Activated naive CD8-positive, alpha-beta T cell treated with anti-CD3 and anti-CD28 coated beads for 36 hours (primary cell): ENCODE measurements at regions not wholly inside any gene's neighbourhood (a gene's known extent, or its start where the extent isn't known, plus 50 kb on each side); places are given as distances from the start of the nearest gene placed in this dataset.
A peak's percentile ranks its signal among the peaks of the same experiment; 100 is the strongest.

Source experiments
- DNase-seq: peaks from one replicate; pipeline ENCODE4 v3.0.0; 2021
- H3K27ac Mint-ChIP-seq: one replicate; pipeline ENCODE4 v1.8.0; 2022; ENCODE audit warnings: mild to moderate bottlenecking, moderate library complexity, mixed read lengths
- H3K27me3 Mint-ChIP-seq: one replicate; pipeline ENCODE4 v1.8.0; 2022; ENCODE audit warnings: mild to moderate bottlenecking, mixed read lengths
- H3K36me3 Mint-ChIP-seq: one replicate; pipeline ENCODE4 v1.8.0; 2021; ENCODE audit warnings: mild to moderate bottlenecking, mixed read lengths
- H3K4me1 Mint-ChIP-seq: one replicate; pipeline ENCODE4 v1.8.0; 2021; ENCODE audit warnings: mixed read lengths
- H3K4me3 Mint-ChIP-seq: one replicate; pipeline ENCODE4 v1.8.0; 2022; ENCODE audit warnings: mild to moderate bottlenecking, moderate library complexity, mixed read lengths
- H3K9me3 Mint-ChIP-seq: one replicate; pipeline ENCODE4 v1.8.0; 2022; ENCODE audit warnings: mixed read lengths

DNA sequence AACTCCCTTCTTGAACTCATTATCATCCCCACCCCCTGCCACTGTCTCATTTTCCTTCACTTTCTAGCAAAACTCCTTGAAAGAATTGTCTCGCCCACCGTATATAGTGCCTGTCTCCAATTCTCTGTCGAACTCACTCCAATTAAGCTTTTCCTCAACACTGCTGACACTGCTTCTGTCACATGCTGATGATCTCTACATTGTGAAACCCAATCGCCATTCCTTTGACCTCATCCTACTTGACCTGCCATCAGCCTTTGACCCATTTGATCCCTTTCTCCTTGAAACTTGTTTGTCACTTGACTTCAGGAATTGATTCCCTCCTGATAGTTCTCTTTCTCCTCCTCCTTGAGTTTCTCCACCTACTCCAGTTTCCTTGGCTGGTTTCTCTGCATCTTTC, 54.8 kb downstream of the CCDC71L start:
- Mint-ChIP-seq H3K4me1 (no peaks in the 10 kb centered on the region), H3K27ac (no peak overlapping the region), H3K36me3 (no peaks in the 10 kb centered on the region), H3K27me3 (no peaks in the 10 kb centered on the region), H3K9me3 (no peaks in the 10 kb centered on the region), H3K4me3 (no peak overlapping the region)
- DNase-seq: no peak

DNA sequence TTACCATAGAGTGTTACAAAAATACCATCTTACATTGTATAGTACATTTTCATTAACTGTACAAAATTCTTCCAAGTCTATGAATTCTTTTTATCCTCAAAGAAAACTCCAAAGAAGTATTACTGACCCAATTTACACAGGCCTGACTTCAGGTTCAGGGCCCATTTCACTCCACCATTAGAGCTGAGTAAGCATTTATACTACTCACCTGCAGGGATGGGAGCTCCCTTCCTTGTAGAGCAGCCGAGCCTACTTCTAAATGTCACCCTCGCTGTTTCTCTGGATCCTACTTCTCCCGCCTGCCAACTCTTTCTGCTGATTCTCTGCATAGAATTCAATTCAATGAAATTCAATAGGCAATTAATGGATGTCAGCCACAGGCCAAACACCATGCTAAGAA, 56.0 kb downstream of the CCDC71L start:
- DNase-seq: no peak
- no peak overlapping the region for H3K27ac Mint-ChIP-seq
- no peaks in the 10 kb centered on the region for H3K9me3 Mint-ChIP-seq
- H3K36me3 Mint-ChIP-seq: no peaks in the 10 kb centered on the region
- H3K27me3 Mint-ChIP-seq: no peaks in the 10 kb centered on the region
- H3K4me3 Mint-ChIP-seq: no peak overlapping the region
- H3K4me1 Mint-ChIP-seq: no peaks in the 10 kb centered on the region

DNA sequence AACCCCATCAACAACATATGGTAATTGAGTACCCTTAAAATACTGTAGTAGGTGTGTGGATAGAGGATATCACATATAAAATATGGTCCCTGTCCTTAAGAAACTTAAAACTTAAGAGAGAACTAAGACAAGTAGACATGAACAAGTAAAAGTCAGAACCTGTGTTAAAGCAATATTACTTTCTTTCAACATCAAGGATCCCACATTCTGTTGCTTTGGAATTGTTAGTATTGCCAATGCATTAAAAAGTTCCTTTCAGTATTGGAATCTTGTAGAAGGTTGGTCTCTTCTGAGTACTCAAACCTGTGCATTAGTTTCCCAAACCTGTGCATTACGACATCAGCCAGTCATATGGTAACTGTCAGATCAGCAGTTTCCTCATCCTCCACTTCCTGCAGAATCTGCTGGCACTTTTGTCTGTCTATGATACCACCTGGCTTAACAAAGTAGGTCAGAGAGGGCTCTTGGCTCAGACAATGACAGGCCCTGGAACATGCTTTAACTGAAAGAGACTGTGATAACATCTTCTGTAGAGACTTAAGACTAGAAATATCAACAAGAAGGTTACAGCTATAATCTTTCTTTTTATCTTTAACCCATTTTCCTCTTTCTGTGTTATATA, 56.5 kb downstream of the CCDC71L start:
- Mint-ChIP-seq H3K36me3 (no peaks in the 10 kb centered on the region), H3K4me1 (no peaks in the 10 kb centered on the region), H3K27me3 (no peaks in the 10 kb centered on the region), H3K27ac (no peak overlapping the region), H3K4me3 (no peak overlapping the region), H3K9me3 (no peaks in the 10 kb centered on the region)
- no peak for DNase-seq

DNA sequence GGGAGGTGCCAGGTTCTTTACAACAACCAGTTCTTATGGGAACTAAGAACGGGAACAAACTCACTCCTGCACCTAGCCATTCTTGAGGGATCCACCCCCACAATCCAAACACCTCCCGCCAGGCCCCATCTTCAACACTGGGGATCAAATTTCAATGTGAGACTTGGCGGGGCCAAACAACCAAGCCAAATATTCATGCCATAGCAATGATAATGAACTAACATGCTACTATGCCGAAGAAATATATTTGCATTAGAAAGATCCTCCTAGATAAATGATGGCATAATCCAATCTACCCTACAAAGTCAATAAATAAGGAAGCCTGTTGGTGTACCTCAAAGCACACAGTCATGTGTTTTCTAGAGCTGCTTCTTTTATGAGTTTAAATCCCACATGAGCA, 57.6 kb downstream of the CCDC71L start:
- Mint-ChIP-seq H3K36me3 (no peaks in the 10 kb centered on the region), H3K4me1 (no peaks in the 10 kb centered on the region), H3K27ac (no peak overlapping the region), H3K27me3 (no peaks in the 10 kb centered on the region), H3K4me3 (no peak overlapping the region), H3K9me3 (no peaks in the 10 kb centered on the region)
- no peak for DNase-seq

DNA sequence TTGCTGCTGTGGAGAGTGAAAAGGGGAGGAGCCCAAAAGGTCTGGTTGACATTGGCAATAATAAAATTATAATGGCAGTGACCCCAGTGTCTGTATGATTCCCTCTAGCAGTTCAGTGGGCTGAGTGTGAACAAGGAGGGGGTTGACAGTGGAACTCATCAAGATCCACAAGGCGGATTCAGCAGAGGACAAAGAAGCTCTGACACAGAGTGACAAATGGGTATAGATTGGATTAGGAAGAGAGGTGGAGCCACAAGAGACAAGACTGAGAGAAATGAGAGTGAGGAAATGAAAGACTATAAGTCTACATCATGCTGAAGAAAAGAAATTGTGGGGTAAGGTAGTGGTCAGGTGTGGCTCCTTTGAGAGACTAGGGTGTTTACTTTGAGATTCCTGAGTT, 58.9 kb downstream of the CCDC71L start:
- Mint-ChIP-seq H3K9me3 (no peaks in the 10 kb centered on the region), H3K27ac (no peak overlapping the region), H3K27me3 (no peaks in the 10 kb centered on the region), H3K36me3 (no peaks in the 10 kb centered on the region), H3K4me1 (no peaks in the 10 kb centered on the region), H3K4me3 (no peak overlapping the region)
- no peak for DNase-seq

DNA sequence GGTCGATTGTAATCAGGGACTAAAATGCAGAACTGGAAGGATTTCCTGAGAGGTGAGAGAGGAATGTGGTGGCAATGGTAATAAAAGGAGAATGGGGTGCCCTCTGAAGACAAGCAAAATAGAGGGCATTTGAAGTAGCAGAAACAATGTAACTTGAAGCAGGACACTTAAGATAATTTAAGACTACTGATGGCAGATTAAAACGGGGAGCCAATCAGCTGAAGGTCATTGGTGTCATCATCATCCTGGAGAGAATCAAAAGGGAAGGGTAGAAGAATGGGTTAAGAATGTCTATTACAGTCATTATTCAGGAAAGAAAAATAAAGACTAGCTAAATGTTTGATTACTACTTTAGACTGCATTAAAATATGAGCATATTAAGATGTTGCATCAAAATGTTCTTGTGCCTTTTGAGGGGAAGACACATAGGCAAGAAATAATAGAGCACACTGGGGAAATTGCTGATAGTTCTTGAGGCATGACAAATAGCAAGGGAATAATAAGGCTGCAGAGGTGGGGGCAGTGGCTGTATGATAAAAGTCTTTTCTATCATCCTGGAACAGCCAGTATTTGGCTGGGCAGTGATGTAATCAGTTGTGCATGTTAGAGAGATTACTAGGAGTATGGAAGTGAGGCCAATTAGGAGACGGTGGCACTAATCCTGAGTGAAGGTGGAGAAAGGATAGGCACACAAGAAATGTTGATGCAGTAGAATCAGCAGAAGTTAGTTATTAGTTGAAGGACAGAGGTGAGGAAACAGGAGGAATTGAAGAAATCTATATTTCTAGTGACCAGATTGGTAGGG, 60.2 kb downstream of the CCDC71L start:
- no peak overlapping the region for H3K27ac Mint-ChIP-seq
- H3K9me3 Mint-ChIP-seq: no peaks in the 10 kb centered on the region
- peaks cover 3% of the 10 kb centered on the region for H3K27me3 Mint-ChIP-seq

DNA sequence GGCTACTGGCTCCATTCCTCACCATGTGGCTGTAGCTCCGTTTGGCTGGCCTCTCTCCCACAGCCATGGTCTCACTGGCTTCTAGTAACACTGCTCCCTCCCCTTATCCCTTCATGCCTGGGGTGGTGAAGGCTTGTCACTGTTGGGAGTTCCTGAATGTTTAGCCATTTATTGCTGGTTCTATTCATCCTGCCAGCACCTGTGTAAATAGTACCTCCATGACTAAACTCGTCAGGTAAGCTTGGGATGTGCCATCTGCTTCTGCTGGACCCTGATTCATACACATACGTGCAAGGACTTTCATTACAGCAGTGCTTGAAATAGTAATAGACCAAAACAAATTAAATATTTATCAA, 61.6 kb downstream of the CCDC71L start:
- Mint-ChIP-seq H3K27me3 (peaks cover 4% of the 10 kb centered on the region), H3K36me3 (no peaks in the 10 kb centered on the region), H3K9me3 (no peaks in the 10 kb centered on the region), H3K4me3 (no peak overlapping the region), H3K27ac (no peak overlapping the region), H3K4me1 (no peaks in the 10 kb centered on the region)
- no peak for DNase-seq

More for the DNA sequence above, 60.2 kb downstream of the CCDC71L start:
- Mint-ChIP-seq H3K36me3 (no peaks in the 10 kb centered on the region), H3K4me1 (no peaks in the 10 kb centered on the region), H3K4me3 (no peak overlapping the region)
- no peak for DNase-seq

DNA sequence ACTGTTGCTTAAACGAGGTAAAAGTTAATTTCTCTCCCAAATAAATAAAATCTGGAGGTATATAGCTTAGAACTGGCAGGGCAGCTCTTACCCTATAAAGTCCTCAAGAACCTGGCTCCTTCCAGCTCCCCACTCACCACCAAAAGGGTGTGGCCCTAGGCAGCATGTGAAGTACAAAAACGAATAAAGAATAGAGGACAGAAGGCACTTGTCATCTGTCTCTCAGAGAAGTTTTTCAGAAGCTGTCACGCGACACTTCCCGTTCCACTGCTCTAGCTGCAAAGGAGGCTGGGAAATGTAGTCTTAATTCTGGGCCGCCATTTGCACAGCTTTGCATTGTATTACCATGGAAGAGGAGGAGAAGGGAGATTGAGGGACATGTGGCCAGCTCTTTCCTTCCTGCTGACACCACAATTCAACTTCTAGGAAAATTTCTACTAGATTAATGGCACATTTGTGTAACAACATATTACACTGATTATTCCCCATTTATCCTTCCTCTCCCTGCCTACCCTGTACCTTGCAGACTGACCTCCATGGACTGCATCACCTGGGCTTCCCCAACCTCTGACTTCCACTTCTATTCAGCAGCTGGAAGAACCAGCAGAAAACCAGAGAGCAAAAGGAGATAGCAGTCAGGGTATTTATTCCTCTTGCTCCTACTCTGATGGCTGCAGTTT, 62.2 kb downstream of the CCDC71L start:
- H3K27me3 Mint-ChIP-seq: peaks cover 4% of the 10 kb centered on the region
- DNase-seq: peak; percentile 61
- peak overlapping the region; percentile 24 for H3K4me3 Mint-ChIP-seq
- no peaks in the 10 kb centered on the region for H3K36me3 Mint-ChIP-seq
- no peaks in the 10 kb centered on the region for H3K4me1 Mint-ChIP-seq
- no peaks in the 10 kb centered on the region for H3K9me3 Mint-ChIP-seq
- H3K27ac Mint-ChIP-seq: no peak overlapping the region

DNA sequence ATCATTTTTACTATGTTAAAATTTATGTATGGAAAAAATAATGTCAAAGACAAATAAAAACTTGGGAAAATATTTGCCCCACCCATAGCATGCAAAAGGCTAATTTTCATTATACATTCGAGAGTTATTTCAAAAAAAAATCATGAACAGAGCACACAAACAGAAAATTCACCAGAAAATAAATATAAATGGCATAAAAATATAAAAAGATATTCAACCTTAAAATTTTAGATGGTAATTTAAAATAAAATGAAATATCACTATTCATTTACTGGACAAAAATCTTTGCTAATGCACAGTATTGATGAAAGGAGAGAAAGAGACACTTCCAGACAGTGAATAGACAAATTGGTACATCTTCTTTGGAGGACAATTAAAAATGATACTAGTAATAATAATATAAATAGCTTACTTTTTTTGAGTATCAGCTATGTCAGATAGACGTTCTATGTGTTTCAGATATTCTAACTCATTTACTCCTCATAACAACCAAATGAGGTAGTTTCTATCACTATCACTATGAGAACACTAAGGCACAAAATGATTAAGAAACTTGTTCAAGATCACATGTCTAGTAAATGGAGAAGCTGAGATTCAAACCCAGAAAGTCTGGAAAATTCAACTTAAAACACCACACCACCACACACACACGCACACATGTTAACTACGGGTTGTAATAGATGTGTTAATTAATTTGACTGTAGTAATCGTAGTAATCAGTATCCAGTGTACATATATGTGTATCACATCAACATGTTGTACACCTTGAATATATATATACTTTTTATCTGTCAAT, 63.0 kb downstream of the CCDC71L start:
- no peak for DNase-seq

DNA sequence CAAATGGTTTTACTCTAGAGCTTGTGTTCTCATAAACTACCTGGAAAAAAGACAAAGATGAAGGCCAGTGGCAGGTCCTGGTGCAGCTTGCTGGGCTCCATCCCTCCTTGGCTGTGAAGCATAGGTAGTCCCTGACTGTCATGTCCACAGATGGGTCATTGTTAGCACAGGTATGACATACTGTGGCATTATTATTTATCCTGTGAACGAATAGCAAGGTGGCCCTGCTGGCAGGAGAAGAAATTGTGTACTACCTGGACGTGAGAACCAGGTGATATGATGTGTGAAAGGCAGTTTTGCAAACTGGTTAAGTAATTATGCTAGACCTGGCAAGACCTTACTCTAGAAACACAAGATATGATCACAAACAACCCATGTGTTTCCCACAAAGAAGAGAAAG, 63.9 kb downstream of the CCDC71L start:
- DNase-seq: no peak
- H3K9me3 Mint-ChIP-seq: no peaks in the 10 kb centered on the region
- H3K4me1 Mint-ChIP-seq: no peaks in the 10 kb centered on the region
- H3K36me3 Mint-ChIP-seq: no peaks in the 10 kb centered on the region
- peaks cover 8% of the 10 kb centered on the region for H3K27me3 Mint-ChIP-seq
- H3K4me3 Mint-ChIP-seq: no peak overlapping the region
- no peak overlapping the region for H3K27ac Mint-ChIP-seq

More for the DNA sequence above, 63.0 kb downstream of the CCDC71L start:
- Mint-ChIP-seq H3K27ac (no peak overlapping the region), H3K36me3 (no peaks in the 10 kb centered on the region), H3K27me3 (peaks cover 7% of the 10 kb centered on the region), H3K9me3 (no peaks in the 10 kb centered on the region), H3K4me1 (no peaks in the 10 kb centered on the region), H3K4me3 (no peak overlapping the region)

DNA sequence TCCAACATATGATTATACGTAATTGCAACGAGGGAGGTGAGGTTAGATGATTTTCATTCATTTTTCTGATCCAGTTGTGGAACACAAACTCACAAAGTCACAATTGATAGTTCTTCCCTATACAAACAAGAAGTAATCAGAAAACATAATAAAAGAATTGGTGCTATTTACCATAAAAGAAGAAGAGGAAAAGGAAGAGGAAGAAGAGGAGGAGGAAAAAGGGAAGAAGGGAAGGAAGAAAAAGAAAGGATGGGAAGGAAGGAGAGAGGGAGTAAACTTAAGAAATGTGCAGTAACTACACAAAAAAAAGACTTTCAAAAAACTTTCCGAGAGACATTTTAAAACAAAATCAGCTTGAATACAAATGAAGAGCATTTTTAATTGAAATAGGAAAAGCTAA, 65.0 kb downstream of the CCDC71L start:
- Mint-ChIP-seq H3K9me3 (no peaks in the 10 kb centered on the region), H3K4me3 (no peak overlapping the region), H3K27ac (no peak overlapping the region), H3K27me3 (peaks cover 13% of the 10 kb centered on the region), H3K4me1 (no peaks in the 10 kb centered on the region), H3K36me3 (no peaks in the 10 kb centered on the region)
- no peak for DNase-seq

DNA sequence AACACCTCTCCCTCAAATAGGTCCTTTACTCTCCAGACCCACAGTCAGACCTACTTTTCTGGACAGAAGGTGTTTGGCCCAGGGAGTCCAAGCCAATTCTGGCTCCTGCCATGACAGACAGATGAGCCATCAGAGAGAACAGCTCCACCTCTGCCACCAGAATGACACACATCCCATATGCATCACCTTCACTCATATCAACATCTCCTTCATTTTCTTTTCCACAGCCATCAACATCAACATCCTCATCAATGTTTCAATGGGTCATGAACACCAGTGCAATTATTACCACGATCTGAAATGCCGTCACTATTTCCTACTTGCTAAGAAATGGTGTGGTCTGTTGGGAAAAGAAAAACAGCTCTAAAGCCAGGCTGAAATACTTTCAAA, 67.9 kb downstream of the CCDC71L start:
- DNase-seq: no peak
- H3K36me3 Mint-ChIP-seq: no peaks in the 10 kb centered on the region
- no peaks in the 10 kb centered on the region for H3K9me3 Mint-ChIP-seq
- H3K27ac Mint-ChIP-seq: no peak overlapping the region
- H3K4me1 Mint-ChIP-seq: no peaks in the 10 kb centered on the region
- H3K4me3 Mint-ChIP-seq: no peak overlapping the region
- peaks cover 13% of the 10 kb centered on the region for H3K27me3 Mint-ChIP-seq

DNA sequence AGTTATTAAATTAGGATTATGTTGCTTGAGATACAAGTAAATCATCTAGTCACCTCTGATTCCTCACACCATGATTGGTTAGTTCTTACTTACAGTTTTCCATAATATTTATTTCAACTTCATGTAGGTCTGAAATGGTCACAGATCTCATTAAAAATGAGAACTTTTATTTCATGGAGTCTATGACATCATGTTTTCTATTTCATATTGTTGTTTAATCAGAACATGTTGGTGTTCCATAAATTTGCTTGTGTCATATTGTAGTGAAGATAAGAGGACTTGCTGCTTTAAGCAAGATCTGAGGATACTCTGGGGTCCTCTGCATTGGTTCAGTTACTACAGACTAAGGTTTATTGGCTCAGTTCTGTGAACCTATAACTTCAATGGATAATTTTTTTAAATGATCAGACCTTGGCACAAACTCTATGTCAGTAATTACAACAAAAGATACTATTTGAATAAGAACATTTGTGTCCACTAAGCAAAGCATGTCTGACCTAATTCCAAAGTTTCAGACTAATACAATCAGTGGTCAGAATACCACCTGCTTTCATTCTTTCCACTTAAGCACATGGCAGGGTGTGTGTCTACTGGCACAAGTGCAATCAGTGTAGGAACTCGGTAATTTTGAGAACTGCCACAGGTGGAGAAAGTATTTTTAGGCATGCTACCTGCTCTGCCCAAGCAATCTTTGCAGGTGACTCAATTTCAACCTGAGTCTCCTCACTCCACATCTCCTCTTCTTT, 68.5 kb downstream of the CCDC71L start:
- Mint-ChIP-seq H3K27me3 (peaks cover 13% of the 10 kb centered on the region), H3K4me1 (no peaks in the 10 kb centered on the region), H3K27ac (no peak overlapping the region), H3K4me3 (no peak overlapping the region), H3K9me3 (no peaks in the 10 kb centered on the region), H3K36me3 (no peaks in the 10 kb centered on the region)
- no peak for DNase-seq

DNA sequence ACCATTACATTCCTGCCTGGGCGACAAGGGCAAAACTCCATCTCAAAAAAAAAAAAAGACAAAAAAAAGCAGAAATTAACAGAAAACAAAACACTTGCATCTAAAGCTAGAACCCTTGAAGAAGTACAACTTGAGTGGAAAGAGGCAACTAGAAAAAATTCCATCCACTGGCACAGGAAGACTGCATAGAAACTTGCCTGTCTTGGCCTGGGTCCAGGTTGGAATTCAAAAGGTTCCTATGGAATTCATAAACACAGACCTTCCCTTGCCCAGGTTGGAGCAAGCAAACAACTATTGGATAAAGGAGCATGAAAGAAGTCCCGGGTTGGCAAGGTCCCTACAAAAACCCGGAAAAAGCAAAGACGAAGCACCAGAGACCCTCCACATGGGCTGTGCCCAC, 69.8 kb downstream of the CCDC71L start:
- Mint-ChIP-seq H3K27ac (no peak overlapping the region), H3K4me3 (no peak overlapping the region), H3K9me3 (no peaks in the 10 kb centered on the region), H3K27me3 (peaks cover 13% of the 10 kb centered on the region), H3K4me1 (no peaks in the 10 kb centered on the region), H3K36me3 (no peaks in the 10 kb centered on the region)
- no peak for DNase-seq
